NCI-H748 treated with DMSO at 0.1 percent for 48 hours (cell line): ENCODE measurements at regions not wholly inside any gene's neighbourhood (a gene's known extent, or its start where the extent isn't known, plus 50 kb on each side); places are given as distances from the start of the nearest gene placed in this dataset.
"Not testable (repeated sequence)": the region's sequence is repeated elsewhere in the genome, so short reads cannot be mapped to it uniquely, and the experiment has no call there.

Experiments used
- DNase-seq: peaks from one replicate; lab custom pipeline; 2025; lab: John Stamatoyannopoulos, UW

DNA sequence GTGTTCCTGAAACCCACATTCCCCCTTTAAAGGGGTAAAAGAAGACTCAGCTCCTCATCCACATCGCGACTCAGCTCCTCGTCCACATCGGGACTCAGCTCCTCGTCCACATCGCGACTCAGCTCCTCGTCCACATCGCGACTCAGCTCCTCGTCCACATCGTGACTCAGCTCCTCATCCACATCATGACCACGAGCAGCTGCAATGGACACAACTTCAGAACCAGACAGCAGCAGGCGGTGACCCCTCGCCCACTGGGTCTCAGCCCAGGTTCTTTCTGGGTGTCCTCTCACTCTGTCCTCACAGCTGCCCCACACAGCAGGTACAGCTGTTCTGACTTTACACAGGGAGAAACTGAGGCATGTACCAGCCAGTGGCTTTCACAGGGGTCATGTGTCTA is 163.5 kb upstream of the SALL3 start:
- DNase-seq = no peak

DNA sequence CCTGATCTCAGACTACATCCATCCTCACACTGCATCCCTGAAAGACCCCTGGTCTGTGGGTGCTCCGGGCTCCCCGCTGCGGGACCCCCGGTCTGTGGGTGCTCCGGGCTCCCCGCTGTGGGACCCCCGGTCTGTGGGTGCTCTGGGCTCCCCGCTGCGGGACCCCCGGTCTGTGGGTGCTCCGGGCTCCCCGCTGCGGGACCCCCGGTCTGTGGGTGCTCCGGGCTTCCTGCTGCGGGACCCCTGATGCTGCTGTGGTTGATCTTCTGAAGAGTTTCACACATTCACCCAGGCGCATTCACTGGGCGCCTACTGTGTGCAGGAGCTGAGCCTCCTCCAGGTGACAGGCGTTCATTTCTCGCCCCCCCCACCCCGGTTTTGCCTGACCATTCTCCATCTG is 162.7 kb upstream of the SALL3 start:
- no peak for DNase-seq

DNA sequence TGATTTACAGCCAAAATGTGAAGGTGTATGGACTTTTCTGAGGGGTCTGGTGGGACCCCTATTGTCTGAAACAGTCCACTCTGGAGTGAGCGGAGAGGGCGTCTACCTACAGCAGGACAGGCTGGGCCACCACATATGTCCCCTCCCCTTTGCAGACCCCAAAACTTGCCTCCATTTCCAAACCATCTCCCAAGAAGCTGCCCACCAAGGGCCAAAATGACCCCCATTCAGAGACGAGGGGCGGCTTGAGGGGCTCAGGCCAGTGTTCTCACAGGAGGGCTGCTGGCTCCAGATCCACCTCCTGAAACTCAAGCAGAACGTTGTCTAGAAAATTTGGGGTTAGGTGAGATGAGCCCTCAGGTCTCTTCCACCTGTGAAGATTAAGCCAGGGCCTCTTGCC is 161.1 kb upstream of the SALL3 start:
- no peak for DNase-seq

DNA sequence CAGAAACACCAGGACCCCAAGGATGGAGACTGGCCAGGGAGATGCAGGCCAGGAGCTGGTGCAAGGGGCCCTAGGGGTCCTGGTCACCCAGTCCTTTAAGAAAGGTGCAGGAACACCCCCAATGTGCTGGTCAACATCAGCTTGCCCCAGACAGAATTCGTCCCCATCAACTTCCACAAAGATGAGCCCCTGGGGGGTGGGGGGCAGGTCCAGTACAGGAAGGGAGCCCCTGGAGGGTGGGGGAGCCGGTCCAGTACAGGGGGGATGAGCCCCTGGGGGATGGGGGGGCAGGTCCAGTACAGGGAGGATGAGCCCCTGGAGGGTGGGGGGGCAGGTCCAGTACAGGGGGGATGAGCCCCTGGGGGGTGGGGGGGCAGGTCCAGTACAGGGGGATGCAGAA is 160.7 kb upstream of the SALL3 start:
- no peak for DNase-seq

DNA sequence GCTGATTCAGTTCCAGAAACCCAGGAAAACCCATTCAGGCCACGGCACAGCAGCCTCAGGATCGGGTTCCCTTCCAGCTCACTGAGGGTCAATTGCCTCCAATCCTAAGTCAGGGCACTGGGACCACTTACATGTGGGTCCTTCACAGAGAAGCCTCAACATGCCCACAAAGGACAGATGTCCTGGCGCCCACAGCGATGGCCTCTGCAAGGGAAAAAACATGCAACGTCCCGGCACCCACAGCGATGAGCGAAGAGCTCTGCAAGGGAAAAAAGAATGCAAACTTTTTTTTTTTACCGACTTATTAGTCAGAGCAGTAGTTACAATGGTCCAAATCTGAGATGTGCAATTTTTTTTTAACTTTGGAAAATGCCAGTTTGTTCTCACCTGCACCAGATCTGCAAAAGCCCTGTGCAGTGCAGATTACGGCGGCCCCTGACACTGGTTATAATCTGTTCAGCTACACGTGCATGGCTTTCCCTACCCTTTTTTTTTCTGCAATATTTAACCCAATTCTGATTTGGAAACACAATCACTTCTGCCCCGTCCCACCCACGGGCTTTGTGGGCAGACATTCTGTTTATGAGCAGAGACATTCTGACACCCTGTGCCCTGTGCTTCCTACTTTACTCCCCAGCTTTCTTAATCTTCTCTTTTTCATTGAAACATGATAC is 159.3 kb upstream of the SALL3 start:
- no peak for DNase-seq

DNA sequence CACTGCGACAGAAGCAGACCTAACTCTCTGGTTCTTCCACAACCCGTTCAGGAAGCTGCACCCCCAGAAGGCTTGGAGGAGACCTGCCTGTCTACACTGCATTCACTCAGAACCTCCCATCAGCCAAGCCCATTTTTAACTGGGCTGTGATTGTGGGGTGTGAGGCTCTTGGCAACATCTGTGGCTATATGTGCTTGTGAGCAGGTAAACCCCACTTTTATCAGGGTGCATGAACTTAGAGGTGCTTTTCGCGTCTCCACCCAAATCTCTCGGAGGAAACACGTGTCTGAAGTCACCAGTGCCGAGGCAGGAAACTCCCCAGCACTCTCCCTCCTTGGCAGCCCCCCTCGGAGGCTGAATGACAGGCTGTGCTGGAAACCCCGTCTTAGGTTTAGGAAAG is 158.2 kb upstream of the SALL3 start:
- no peak for DNase-seq

DNA sequence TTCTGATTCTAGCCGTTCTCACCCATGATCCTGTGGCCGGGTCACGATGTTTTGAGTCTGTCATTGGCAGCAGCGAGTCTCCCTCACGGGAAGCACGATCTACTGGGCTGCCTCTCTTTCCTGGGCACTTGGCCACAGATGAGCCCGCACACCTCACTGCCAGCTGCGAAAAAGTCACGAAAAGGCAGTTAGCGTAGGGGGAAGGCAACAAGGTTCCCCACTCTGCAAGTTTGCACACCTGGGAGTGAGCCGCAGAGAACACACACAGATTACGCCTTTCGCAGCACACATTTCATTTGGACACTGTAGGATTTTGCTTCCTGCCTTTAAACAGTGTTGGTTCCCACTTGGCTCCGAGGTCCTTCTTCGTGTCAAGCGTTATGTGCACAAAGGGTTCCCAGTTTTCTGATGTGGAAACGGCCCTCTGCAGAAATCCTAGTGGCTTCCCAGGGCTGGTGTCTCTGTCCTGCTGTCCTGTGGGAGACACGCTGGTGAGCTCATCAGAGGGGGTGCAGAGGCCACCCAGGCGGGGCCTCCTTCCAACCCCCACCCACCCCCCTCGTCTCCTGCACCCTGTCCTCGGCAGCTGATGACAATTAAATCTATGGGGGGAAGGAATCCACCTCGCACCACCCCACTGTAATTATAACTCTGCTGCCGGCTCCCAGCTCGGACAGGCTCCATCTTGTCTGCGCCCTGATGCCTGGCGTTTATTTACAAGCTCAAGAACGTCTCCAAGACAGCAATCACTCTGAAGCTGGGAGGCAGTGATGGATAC is 157.3 kb upstream of the SALL3 start:
- no peak for DNase-seq

DNA sequence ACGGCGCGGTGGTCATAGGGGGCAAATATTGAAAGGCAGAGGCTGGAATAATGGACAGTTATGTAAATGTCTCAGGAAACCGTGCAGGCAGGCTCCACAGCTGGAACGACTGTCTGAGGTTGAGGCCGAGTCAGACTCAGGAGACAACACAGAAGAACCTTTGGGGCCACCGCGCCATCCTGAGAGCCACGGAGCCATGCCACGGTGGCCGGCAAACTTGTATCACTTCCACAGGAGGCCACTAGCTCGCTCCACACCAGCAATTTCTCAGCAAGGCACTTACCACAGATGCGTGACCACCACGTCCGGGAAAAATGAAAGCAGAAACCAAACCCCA is 156.7 kb upstream of the SALL3 start:
- DNase-seq = no peak

DNA sequence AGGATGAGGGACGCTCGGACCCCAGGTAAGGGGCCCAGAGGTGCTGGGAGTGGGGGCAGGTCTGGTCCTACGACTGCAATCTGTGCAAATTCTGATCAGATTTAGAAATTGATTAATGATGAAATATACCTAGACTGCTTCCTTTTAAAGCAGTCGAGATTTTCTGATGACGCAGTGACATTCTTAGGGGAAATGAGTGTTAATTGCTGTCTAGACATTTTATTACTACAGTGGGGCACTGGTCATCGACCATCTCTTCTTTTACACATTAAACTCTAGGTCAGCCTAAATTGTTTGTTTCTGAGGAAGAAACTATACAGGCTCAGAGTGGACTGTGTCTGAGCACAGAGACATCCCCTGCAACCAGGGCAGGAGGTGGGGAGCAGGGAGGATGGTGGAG is 154.4 kb upstream of the SALL3 start:
- no peak for DNase-seq

DNA sequence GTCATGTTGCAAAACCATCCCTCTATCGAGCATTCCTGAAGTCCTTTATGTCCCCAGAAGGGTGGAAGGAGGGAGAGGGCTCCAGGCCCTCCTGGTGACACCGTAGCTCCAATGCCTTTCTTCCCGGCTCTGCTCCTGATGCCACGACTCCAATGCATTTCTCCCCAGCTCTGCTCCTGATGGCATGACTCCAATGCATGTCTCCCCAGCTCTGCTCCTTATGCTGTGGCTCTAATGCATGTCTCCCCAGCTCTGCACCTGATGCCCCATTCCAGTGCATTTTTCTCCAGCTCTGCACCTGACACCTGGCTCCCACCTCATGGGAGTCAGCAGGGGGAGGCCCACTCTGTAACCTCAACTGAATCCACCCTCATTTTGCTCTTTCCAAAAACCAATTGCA is 153.0 kb upstream of the SALL3 start:
- DNase-seq = no peak

DNA sequence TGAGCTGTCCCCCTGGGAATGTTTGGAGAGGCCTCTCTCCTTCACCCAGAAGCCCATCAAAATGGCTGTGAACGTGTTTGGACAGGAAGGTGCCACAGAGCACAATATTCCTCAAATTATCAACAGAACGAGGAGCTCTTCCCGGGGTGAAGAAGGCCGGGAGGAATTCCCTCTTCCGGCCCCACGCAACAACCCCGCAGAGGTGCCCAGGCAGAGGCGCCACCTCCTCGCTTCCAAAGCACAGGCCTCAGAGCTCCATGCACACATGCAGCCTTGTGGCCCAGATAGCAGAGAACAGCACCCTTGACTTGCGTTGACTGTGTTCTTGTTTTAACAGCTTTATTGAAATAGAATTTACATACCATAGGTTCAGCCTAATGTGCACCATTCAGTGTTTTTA is 152.5 kb upstream of the SALL3 start:
- DNase-seq = no peak

DNA sequence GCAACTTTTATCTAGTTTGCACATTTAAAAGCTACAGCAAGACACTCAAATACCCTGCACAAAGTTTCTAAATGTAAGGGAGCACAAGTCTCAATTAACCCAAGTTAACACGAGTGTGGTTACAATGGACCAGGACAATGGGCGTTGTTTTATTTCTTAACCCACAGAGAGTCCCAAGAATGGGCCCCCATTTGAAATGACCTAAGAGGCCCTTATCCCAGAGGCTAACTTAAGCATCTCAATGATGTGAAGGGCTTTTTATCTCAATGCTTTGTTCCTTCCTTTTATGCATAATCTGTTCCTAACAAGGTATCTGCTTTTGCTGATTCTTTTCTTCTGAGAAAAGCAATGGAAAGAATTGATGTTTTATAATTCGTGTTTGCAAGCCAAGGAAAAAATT is 151.5 kb upstream of the SALL3 start:
- no peak for DNase-seq

DNA sequence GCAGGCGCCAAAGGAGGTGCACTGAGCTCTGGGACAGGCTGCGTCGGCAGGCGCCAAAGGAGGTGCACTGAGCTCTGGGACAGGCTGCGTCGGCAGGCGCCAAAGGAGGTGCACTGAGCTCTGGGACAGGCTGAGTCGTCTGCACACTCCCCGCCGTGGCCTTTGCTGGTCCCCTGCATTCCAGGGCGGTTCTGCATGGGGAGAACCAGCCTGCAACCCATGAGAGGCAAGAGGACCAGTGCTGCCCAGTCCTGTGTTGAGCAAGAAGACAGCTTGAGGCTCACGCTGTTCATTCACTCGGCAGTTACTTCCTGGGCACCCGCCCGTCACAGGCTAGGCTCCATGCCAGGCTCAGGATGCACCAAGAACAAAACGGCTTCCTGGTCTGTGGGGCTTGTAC is 150.6 kb upstream of the SALL3 start:
- DNase-seq = not testable (repeated sequence)

DNA sequence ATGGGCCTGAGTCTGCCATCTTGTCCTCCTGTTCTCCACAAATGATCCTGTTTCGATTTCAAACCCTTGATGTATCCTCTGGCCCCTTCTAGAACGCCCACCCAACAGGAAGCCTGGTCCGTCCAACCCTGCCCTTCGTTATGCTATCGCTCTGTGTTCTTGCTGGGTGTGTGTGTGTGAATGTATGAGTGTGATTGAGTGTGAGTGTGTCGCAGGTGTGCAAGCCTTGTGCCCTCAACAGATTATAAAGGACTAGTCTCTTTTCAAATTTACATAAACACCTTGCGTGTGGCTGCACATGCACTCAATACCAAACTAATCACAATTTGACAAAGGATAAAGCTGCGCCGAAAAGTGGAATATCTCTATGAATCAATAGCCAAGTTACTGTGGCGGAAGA is 149.5 kb upstream of the SALL3 start:
- DNase-seq = no peak

DNA sequence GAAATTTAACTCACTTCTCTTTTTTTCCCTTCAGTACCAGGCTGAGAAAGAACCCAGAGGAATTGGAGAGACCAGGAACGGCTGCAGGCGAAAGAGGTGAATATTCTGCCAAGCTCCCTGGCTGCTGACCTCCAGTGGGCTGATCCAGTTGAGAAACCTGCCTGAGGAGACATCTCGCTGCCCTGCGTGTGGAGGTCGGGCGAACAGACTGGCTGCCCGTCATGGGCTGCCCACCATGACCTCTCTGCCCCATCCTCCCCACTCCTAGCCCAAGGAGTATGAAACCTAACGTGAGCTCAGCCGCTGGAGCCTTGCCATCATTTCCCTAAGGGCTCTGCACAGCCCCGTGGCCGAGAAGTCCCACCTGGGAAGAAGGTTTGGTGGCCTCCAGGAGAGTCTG is 148.8 kb upstream of the SALL3 start:
- no peak for DNase-seq

DNA sequence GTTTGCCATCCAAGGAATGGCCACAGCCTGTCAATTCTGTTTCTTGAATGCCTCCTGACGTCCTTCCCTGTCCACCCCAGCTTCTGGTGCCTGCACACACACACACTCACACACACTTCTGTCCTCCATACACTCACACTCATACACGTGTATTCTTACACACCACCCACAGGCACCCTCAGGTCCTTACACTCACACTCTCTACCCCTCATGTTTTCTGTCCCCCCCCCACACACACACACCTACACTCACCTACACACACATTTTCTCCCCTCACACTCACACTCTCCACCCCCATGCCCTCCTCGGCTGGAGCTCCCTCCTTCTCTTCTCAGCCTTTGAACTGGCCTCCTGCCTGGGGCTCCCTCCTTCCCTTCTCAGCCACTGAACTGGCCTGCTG is 148.0 kb upstream of the SALL3 start:
- no peak for DNase-seq

DNA sequence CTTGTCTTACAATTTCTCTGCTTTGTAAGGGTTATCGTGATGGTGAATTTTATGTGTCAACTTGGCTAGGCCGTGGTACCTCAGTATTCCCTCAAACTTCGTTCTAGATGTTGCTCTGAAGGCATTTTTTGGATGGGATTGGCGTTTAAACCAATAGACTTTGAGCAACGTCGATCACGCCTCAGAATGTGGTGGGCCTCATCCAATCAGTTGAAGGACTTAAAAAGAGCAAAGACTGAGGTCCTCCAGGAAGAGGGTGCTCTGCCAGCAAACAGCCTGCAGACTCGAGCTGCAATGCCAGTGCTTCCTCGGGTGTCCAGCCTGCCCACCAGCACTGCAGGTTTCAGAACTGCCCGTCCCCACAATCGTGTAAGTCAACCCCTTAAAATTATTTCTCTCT is 145.8 kb upstream of the SALL3 start:
- DNase-seq = no peak

DNA sequence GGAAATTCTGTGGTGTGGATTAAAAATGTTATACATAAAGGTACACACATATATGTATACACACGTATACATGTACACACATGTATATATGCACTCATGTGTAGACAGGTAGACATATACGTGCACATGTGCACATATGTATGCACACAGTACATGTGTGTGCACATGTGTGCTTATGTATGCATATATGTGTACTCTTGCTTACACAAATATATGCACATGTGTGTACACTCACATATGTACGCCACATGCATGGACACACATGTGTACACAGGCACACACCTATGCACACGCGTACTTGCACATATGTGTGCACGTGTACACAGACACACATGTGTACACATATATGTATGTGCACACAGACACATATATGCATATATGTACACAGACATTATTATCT is 142.8 kb upstream of the SALL3 start:
- no peak for DNase-seq

DNA sequence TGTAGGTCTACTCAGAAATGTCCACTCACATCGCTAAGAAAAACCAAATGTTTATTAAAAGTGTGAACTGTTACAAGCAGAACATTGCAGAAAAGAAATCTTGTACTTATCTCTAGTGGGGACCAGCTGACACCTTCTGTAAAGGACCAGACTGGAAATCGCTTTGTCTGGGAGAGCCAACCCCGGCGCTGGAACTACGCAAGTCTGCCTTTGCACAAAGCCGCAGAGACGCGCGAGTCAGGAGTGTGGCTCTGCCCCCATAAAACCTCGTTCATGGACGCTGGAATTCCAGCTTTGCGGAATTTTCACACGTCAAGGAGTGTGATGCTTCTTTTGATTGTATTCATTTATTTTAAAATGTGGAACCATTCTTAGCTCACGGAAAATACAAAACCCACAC is 141.9 kb upstream of the SALL3 start:
- DNase-seq = no peak

DNA sequence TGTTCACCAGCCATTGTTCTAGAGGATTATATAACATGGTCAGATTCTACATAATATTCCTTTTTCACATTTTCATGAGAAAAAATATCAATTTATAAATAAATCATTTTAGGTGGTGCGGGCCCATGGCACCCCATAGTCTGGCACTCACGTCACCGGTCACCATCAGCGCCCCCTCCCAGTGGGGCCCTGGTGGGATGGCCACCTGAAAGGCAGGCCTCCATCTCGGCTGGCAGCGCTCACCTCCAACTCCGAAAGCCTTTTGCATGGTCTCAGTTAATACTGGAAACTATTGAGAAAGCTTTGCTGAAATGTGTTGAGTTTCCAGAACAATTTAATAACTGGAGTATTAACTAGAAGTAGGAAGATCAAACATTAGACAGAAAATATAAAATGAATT is 141.4 kb upstream of the SALL3 start:
- DNase-seq = no peak

DNA sequence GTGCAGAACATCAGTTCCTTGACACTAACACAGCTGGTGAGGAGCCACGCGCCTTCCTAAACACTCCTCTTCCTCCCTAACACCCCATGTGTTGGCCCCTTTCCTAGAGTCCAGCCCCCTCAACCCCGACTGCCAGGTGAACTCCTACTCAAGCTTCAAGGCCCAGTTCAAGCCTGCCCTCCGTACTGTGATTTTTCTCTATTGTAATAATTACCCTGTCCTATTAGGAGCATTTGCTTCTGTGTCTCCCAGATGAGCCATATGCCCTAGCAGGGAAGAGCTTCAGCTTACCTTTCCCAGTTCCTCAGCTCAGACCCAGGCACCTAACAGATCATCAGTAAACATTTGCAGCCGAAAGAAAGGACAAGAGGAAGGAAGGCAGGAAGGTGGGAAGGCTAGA is 130.6 kb upstream of the SALL3 start:
- no peak for DNase-seq

DNA sequence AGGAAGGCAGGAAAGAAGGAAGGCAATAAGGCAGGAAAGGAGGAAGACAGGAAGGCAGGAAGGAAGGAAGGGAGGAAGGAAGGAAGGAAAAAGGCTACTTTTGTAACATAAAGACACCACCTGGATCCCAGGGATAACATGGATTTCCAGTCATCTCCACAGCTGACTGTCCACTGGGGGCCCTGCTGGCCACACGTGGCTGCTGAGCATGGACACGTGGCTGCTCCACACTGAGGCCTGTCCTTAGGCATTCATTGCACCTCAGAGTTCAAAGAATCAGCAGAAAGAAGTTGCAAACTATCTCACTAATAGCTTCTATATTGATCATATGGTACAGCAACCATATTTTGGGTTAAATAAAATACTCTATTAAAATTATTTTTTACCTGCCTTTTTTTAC is 130.2 kb upstream of the SALL3 start:
- no peak for DNase-seq

DNA sequence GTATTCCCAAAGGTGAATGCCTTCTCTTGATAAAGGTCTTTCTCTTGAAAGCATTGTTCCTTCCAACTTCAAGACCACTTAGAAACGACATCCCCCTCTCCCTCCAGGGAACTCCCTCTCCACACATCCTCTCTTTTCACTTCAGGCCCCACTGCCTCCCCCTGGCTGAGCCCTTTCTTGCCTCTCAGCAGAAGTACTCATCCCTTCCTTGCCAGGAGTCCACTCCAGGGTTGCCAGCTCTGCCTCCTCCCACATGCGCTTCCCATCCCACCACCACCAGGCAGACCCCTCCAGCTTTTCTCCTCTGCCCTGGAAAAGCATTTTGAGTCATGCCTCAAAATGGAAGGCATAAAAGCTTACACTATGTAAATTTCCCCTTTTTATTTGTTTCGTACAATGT is 126.3 kb upstream of the SALL3 start:
- no peak for DNase-seq

DNA sequence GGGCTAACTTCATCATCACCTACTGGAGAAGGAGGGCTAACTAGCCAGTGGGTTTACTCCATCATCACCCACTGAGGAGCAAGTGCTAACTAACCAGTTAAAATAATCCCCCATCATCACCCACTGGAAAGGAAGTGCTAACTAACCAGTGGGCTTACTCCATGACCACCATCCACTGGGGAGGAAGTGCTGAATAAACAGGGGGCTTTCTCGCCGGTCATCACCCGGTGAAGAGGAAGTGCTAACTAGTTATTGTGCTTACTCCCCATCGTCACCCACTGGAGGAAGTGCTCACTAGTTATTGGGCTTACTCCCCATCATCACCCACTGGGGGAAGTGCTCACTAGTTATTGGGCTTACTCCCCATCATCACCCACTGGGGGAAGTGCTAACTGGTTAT is 124.4 kb upstream of the SALL3 start:
- no peak for DNase-seq
